ENCODE measurements at regions not wholly inside any gene's neighbourhood (a gene's known extent, or its start where the extent isn't known, plus 50 kb on each side); places are given as distances from the start of the nearest gene placed in this dataset.

DNA sequence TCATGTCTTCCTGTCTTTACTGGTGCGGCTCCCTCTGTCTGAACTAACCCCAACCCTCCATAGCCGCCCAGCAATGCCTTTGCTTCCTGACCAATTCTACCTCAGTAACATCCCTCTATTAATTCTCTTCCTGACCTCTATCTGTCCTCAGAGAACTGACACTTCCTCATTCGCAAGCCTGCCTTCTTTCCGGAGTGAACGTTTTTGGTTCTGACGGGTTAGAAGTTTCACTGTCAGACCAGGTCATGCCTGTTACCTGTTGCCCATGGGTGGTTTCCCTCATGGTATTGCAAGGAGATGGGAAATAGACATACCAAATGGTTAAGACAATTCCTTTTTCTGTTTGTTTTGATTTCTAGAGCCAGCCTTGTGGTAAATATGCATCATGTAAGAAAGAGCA, 453.4 kb upstream of the SLC14A2 start:
- TF ChIP-seq MAX (IDR thresholded peaks at IDR 0.05) (no peak), SRF (IDR thresholded peaks at IDR 0.05; ENCODE audit: low read depth) (no peak), RAD21 (IDR thresholded peaks at IDR 0.05; ENCODE audit: low read depth) (no peak), ZBTB33 (IDR thresholded peaks at IDR 0.05; ENCODE audit: extremely low read depth, insufficient replicate concordance, low read length) (no peak), CBX3 (IDR thresholded peaks at IDR 0.05; ENCODE audit: low read depth) (no peak), SP1 (IDR thresholded peaks at IDR 0.05; ENCODE audit: low read depth) (no peak), CEBPB (IDR thresholded peaks at IDR 0.05; ENCODE audit: low read depth) (no peak), YY1 (IDR thresholded peaks at IDR 0.05; ENCODE audit: extremely low read depth, insufficient replicate concordance, low read depth, low read length) (no peak), ZNF274 (IDR thresholded peaks at IDR 0.05; ENCODE audit: low read depth, low read length) (no peak), POLR2AphosphoS5 (IDR thresholded peaks at IDR 0.05; ENCODE audit: low read depth, low read length) (no peak), ELF1 (IDR thresholded peaks at IDR 0.05; ENCODE audit: borderline replicate concordance, low read depth) (no peak), POLR2A (IDR thresholded peaks at IDR 0.05; ENCODE audit: borderline replicate concordance, extremely low read depth, insufficient read depth, insufficient read length) (no peak), TCF7L2 (IDR thresholded peaks at IDR 0.05; ENCODE audit: borderline replicate concordance, extremely low read depth, insufficient read depth, insufficient read length) (no peak), EZH2 (IDR thresholded peaks at IDR 0.05) (no peak), ZFX (IDR thresholded peaks at IDR 0.05) (no peak)
- TF ChIP-seq, protein P1, sequence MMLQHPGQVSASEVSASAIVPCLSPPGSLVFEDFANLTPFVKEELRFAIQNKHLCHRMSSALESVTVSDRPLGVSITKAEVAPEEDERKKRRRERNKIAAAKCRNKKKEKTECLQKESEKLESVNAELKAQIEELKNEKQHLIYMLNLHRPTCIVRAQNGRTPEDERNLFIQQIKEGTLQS (IDR thresholded peaks at IDR 0.05) = no peak
- TF ChIP-seq, protein P2, sequence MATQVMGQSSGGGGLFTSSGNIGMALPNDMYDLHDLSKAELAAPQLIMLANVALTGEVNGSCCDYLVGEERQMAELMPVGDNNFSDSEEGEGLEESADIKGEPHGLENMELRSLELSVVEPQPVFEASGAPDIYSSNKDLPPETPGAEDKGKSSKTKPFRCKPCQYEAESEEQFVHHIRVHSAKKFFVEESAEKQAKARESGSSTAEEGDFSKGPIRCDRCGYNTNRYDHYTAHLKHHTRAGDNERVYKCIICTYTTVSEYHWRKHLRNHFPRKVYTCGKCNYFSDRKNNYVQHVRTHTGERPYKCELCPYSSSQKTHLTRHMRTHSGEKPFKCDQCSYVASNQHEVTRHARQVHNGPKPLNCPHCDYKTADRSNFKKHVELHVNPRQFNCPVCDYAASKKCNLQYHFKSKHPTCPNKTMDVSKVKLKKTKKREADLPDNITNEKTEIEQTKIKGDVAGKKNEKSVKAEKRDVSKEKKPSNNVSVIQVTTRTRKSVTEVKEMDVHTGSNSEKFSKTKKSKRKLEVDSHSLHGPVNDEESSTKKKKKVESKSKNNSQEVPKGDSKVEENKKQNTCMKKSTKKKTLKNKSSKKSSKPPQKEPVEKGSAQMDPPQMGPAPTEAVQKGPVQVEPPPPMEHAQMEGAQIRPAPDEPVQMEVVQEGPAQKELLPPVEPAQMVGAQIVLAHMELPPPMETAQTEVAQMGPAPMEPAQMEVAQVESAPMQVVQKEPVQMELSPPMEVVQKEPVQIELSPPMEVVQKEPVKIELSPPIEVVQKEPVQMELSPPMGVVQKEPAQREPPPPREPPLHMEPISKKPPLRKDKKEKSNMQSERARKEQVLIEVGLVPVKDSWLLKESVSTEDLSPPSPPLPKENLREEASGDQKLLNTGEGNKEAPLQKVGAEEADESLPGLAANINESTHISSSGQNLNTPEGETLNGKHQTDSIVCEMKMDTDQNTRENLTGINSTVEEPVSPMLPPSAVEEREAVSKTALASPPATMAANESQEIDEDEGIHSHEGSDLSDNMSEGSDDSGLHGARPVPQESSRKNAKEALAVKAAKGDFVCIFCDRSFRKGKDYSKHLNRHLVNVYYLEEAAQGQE (IDR thresholded peaks at IDR 0.05; ENCODE audit: low read depth) = no peak
- DNase-seq (ENCODE audit: low read depth, low spot score) (no peak), ATAC-seq (no peak)
- H3K4me2 ChIP-seq (ENCODE audit: low read length) = no peak overlapping the region
- no peaks in the 10 kb centered on the region for H4K20me1 ChIP-seq (ENCODE audit: insufficient read depth)
- POLR2A ChIA-PET = no interaction called here
- H3K4me3 ChIP-seq (replicated peaks in 1 of 2; ENCODE audit: low read depth in 1 of 2, low read length in 2 of 2) = no peak overlapping the region
- intact Hi-C loops (cut with micrococcal nuclease) = no loop called here
- H3K9ac ChIP-seq (ENCODE audit: low read length) = no peak overlapping the region
- H3K27me3 ChIP-seq (ENCODE audit: insufficient read depth, low read length) = no peaks in the 10 kb centered on the region
- CTCF ChIA-PET = no interaction called here
- H3K9me3 ChIP-seq (ENCODE audit: control insufficient read depth in 1 of 2, insufficient read depth in 1 of 2, low read depth in 1 of 2, low read length in 2 of 2) = peaks cover 10 to 11% of the 10 kb centered on the region in 2 experiments; a peak in 2 of 4 replicates
- no peak overlapping the region for H2AFZ ChIP-seq (ENCODE audit: low read depth, low read length, poor library complexity, severe bottlenecking)
- H3K27ac ChIP-seq (ENCODE audit: low read depth, low read length) = no peak overlapping the region
- H3K79me2 ChIP-seq (ENCODE audit: insufficient read depth, low read length) = no peaks in the 10 kb centered on the region
- H3K4me1 ChIP-seq (ENCODE audit: control insufficient read depth in 1 of 2, insufficient read depth in 2 of 2, low read length in 2 of 2) = no peaks in the 10 kb centered on the region
- H3K36me3 ChIP-seq (ENCODE audit: control insufficient read depth in 1 of 2, insufficient read depth in 2 of 2, low read length in 2 of 2) = no peaks in the 10 kb centered on the region
- no TSS peak for BruUV-seq (replicated peaks)
- no peaks in the 10 kb centered on the region for H3K9me2 ChIP-seq (ENCODE audit: insufficient read depth)
- RAD21 ChIA-PET (ENCODE audit: low non-redundant PET in 1 of 2, low total read pairs in 2 of 2, uncharacterized antibody in 2 of 2, unreplicated experiment in 2 of 2) = no interaction called here
